NCI-H82 (cell line): ENCODE measurements at regions not wholly inside any gene's neighbourhood (a gene's known extent, or its start where the extent isn't known, plus 50 kb on each side); places are given as distances from the start of the nearest gene placed in this dataset.
A peak's percentile ranks its signal among the peaks of the same experiment; 100 is the strongest.

Experiments
- DNase-seq: peaks from one replicate; lab custom pipeline; 2025; lab: John Stamatoyannopoulos, UW

- DNase-seq = no peak
Observed at GRCh38 chr3:17982211-17982880, 239.9 kb upstream of the TBC1D5 start.

GRCh38 chr3:17980863-17981262 lies 238.4 kb upstream of the TBC1D5 start:
- no peak for DNase-seq

GRCh38 chr3:17979911-17980310 lies 237.5 kb upstream of the TBC1D5 start:
- no peak for DNase-seq

- DNase-seq = no peak
Observed at GRCh38 chr3:17979252-17979651, 236.8 kb upstream of the TBC1D5 start.

- no peak for DNase-seq
Observed at GRCh38 chr3:17974206-17974841, 231.9 kb upstream of the TBC1D5 start.

GRCh38 chr3:17972959-17973906 lies 230.8 kb upstream of the TBC1D5 start:
- DNase-seq = peak; percentile 66

GRCh38 chr3:17972476-17972875 lies 230.0 kb upstream of the TBC1D5 start:
- DNase-seq = no peak

- DNase-seq = no peak
Observed at GRCh38 chr3:17972030-17972429, 229.6 kb upstream of the TBC1D5 start.

GRCh38 chr3:17969985-17970568 lies 227.6 kb upstream of the TBC1D5 start:
- DNase-seq = no peak

GRCh38 chr3:17969244-17969643 lies 226.8 kb upstream of the TBC1D5 start:
- DNase-seq = no peak

GRCh38 chr3:17967953-17968607 lies 225.6 kb upstream of the TBC1D5 start:
- DNase-seq = no peak

- no peak for DNase-seq
Observed at GRCh38 chr3:17967111-17967510, 224.7 kb upstream of the TBC1D5 start.

- no peak for DNase-seq
Observed at GRCh38 chr3:17965331-17965730, 222.9 kb upstream of the TBC1D5 start.

GRCh38 chr3:17964108-17964507 lies 221.7 kb upstream of the TBC1D5 start:
- DNase-seq = no peak

- DNase-seq = no peak
Observed at GRCh38 chr3:17955411-17955810, 213.0 kb upstream of the TBC1D5 start.

GRCh38 chr3:17954801-17955200 lies 212.4 kb upstream of the TBC1D5 start:
- peak; percentile 10 for DNase-seq

- no peak for DNase-seq
Observed at GRCh38 chr3:17951241-17951640, 208.8 kb upstream of the TBC1D5 start.

- DNase-seq = no peak
Observed at GRCh38 chr3:17949101-17949500, 206.7 kb upstream of the TBC1D5 start.

- DNase-seq = no peak
Observed at GRCh38 chr3:17947833-17948232, 205.4 kb upstream of the TBC1D5 start.

GRCh38 chr3:17946619-17947018 lies 204.2 kb upstream of the TBC1D5 start:
- DNase-seq = no peak

- no peak for DNase-seq
Observed at GRCh38 chr3:17945799-17946399, 203.5 kb upstream of the TBC1D5 start.
